Left lobe of liver (tissue), 2 donors: ENCODE measurements at regions not wholly inside any gene's neighbourhood (a gene's known extent, or its start where the extent isn't known, plus 50 kb on each side); places are given as distances from the start of the nearest gene placed in this dataset.
"Not testable (repeated sequence)": the region's sequence is repeated elsewhere in the genome, so short reads cannot be mapped to it uniquely, and the experiment has no call there.

ENCODE experiments used
- ATAC-seq: fragments of 200-7000 bp; cut with Tn5 transposase; one replicate; pipeline ENCODE4 v1.9.1; 2020; ENCODE audit warnings: mild to moderate bottlenecking, moderate library complexity
- DNase-seq: peaks from one replicate; pipeline ENCODE4 v3.0.0-alpha.2; 2020; ENCODE audit warnings: low spot score
- donor health status: DM: no; HTN: no; CAD: no; lungs with moderate emphysema.
- donor health status: DM: no; HTN: yes; CAD: no.

DNA sequence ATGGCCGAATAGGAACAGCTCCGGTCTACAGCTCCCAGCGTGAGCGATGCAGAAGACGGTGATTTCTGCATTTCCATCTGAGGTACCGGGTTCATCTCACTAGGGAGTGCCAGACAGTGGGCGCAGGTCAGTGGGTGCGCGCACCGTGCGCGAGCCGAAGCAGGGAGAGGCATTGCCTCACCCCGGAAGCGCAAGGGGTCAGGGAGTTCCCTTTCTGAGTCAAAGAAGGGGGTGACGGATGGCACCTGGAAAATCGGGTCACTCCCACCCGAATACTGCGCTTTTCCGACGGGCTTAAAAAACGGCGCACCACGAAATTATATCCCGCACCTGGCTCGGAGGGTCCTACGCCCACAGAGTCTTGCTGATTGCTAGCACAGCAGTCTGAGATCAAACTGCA lies 572.8 kb upstream of the AGA start:
- ATAC-seq, DNase-seq: not testable (repeated sequence)

DNA sequence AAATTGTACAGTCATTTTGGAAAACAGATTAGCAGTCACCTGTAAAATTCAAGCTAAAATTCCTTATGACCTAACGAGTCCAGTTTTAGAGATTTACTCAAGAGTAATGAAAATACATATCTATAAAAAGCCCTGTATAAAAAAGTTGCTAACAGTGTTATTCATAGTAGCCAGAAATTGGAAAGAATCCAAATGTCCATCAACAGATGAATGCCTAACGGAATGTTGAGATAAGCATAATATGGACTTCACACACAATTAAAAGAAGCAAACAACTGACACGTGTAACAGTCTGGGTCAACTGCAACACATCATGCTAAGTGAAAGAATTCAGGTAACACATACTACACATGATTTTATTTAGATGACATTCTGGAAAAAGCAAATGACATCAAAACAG lies 584.8 kb upstream of the AGA start:
- no peak for ATAC-seq
- DNase-seq, result no peak

DNA sequence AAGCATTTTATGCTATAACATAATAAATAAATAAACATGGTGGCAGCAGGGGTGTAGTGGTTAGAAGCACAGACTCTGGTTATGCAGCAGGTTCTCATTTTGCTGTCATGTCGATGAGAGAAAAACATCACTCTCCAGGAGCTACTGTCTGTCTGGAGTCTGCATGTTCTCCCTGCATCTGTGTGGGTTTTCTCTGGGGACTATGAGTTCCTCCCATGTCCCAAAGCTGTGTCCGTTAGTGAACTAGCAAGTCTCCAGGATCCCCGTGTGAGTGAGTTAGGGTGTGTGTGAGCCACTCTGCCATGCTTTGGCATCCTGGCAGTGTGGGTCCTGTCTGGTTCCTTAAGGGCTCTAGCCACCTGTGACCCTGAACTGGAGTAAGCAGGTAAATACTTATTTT lies 585.6 kb upstream of the AGA start:
- DNase-seq (no peak), ATAC-seq (no peak)

DNA sequence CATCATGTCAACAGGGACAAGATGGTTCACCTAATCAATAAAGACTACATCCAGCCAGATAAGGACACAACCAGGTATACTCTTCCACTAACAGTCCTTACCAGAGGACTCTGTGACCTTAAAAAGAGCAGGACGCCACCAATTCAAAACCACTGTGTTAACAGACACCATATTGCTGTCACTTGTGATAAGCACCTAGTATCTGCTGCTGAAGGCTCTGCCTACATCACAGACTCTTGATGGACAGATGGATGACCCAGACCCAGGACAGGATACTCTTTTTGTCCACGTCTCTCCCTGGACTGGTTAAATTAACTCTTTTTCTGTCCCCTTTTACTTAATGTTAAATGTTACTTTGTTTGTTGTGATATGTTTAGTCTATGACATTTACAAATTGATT lies 586.2 kb upstream of the AGA start:
- ATAC-seq (no peak), DNase-seq (no peak)

DNA sequence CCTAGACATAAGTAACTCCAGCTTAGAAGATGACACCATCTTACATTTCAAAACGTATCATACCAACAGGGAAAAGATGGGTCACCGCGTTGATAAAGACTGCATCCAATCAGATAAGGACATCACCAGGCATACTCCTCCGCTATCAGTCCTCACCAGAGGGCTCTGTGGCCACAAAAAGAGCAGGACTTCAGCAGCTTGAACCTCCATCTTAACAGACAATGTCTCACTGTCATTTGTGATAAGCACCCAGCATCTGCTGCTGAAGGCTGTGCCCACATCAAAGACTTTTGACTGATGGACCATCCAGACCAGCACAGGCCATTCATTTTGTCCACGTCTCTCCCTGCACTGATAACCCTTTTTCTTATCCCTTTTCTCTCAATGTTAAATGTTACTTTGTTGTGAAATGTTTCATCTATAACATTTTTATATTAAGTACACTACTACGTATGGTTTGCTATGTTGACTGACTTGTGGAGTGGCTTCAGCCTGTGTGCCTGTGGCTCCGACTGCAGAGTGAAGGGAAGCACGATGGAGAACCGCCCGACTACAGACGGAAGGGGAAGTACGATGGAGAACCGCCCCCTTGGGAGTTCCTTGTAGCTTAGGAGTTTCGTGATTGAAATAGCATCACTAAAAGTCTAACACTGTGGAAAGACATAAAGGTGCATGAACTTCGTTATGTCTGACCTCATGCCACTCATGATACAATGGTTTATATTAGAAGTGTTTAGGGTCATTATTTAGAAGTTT lies 595.4 kb upstream of the AGA start:
- DNase-seq (no peak), ATAC-seq (no peak)

DNA sequence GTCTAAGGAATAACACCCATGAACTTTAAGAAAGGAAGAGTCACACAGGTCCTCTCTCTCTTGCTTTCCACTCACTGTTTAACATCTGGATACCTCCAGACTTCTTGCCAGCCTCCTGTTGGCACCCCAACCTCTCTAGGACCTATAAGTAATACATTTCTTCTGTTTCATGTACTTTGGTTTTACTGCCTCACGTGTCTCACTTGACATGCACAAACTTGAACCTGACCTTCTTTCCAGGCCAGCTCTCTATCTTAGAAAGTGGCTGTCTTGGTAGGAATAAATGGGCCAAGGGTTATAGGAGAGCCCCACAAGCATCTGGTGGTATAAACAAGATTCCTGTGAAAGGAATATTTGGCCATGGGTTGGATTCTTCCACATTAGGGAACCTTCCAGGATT lies 614.8 kb upstream of the AGA start:
- DNase-seq (no peak), ATAC-seq (no peak)

DNA sequence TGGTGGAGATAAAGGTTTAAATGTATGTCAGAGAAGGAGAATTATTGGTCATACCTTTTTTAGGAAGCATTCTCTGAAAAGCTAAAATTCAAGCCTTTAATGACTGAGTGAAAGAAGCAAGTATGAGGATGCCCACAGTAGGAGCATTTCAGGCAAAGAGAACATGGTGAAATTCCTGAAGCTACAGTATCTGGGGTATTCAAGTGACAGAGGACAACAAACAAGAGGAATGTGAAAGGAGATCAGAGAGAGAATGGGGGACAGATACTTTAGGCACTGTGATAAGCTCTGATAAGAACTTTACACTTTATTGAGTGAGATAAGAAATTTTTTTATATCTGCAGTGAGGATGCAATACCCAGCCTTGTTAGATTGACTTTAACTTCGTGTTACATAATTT lies 621.3 kb upstream of the AGA start:
- no peak for ATAC-seq

DNA sequence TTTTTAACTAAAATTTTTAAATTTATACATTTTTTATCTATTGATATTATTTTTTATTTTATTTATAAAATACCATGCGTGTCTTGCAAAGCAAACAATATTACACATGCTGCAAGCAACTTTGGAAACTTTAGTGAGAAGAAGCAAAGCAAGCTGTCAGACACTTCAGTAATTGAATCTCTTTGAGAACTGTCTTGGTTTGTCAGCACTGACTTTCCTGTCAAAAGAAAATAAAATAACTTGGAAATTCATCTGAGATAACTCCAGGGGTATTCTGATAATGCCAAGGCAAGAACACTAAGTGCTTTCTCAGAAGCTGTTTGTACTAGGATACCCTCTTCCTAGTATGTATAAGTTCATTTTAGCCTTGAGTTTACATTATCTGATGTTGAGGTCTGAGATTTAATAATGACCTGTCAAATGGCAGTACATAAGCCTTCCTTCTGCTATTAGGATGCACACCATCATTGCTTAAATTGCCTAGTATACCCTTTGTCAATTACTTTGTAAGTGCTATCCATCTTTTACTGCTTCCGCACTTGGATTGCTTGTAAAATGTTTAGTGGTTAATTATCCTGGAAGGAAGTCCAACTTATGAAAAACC lies 624.2 kb upstream of the AGA start:
- DNase-seq, result no peak
- no peak for ATAC-seq

More for the DNA sequence above, 621.3 kb upstream of the AGA start:
- DNase-seq, result no peak

DNA sequence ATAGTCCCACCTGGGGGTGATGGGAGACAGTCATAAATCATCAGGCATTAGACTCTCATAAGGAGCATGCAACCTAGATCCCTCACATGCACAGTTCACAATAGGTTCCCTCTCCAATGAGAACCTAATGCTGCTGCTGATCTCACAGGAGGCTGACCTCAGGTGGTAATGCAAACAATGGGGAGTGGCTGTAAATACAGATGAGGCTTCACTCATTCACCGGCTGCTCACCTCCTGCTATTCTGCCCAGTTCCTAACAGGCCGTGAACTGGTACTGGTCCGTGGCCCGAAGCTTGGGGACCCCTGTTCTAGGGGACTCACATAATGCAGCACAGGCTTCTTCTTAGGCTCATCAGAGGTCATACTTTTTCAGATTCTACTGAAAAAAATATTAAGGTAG lies 625.9 kb upstream of the AGA start:
- DNase-seq (no peak), ATAC-seq (no peak)

DNA sequence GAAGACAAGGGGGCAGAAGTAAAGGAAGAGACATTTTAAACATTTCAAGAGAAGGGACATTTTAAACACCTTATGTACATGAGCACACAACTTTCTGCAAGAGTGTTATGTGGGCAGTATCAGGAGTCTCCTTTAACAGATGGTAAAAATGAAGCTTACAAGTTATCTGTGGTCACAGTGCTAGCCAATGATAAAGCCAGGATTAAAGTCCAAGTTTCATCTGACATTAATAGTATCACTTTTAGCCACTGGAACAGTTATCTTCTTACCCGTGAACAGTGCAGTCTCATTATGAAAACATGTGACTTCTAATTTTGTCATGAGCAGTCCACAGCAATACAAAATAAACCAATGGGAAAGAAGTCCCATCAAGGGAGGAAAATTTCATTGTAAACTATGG lies 627.9 kb upstream of the AGA start:
- DNase-seq, result no peak
- no peak for ATAC-seq

DNA sequence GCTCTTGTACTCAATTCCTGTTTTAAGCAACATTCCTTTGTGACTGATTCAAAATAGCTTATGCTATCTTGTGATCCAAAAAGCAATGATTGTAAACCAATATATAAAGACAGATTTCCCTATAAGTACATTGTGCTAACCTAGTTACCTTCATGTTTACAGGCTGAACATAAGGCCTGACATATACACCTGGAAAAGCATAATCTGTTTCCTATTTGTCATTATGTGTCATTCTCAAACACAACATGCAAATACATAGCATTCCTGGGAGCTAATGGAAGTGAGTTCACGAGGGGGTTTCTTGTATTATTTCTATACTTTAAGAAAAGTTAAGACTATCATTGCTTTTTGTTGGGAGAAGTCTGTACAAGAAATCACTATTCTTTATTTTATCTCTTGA lies 638.1 kb upstream of the AGA start:
- ATAC-seq, result no peak

DNA sequence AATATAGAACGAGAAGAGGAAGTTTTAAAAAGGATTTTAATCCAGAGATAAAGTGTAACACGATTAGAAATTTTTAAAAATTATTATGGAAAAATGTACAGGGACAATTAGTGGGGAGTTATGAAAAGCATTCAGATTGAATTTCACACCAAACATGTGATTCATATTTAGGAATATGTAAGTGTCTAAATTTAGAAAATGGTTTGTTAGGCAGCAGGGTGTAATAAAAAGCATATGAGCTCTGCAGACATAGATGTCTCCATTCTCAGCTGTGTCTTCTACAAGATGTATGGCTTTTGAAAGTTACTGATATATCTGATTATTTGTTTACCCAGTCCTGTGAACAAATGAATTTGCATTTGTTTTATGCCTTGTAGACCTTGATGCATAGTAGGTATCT lies 638.9 kb upstream of the AGA start:
- DNase-seq (no peak), ATAC-seq (no peak)

More for the DNA sequence above, 638.1 kb upstream of the AGA start:
- DNase-seq, result no peak

DNA sequence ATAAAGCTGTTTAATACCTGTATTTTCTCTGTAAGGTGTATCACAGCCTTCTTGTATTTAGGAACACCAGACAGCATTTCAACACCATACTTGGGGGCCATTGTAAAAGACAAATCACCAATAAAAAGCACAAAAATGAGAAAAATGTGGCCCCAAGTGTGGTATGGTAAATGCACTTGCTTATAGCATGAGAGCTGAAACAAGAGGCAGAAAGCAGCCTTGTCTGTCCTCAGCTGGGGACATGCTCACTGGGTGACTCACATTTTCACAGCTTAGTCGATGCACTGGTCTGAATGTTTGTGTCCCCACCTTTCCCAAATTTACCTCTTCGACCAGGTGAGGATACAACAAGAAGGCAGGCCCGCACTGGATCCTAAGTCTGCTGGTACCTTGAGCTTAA lies 639.7 kb upstream of the AGA start:
- ATAC-seq, result no peak
- no peak for DNase-seq

DNA sequence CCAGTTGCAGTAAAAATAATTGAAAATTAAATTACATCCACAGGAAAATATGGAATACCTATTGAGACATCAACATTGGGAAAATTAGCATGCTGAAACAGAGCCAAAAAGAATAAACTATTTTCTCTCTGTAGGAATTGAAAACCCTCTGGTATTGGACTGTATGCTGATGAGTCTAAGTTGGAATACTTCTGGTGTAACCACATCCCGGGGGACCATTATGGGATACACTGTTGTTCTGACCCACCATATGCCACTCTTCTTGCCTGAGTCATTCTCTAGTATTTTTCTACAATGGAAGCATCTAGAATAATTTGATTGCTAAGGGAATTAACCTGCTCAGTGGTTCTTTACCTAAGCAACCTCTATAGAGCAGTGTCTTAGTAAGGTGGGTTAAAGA lies 640.7 kb upstream of the AGA start:
- no peak for ATAC-seq

DNA sequence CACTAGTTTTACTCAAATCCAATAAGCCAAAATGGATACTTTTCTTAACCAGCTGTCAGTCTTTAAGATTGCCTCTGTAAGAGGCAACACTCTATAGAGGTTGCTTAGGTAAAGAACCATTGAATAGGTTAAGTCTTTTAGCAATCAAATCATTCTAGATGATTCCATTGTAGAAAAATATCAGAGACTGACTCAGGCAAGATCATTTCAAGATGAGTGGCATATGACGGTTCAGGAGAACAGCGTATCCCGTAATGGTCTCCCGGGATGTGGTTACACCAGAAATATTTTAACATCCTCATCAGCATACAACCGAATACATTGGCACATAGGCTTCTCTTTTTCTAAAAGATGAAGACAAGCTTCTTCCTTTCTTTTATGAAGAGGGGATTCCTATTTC lies 641.7 kb upstream of the AGA start:
- ATAC-seq (no peak), DNase-seq (no peak)

More for the DNA sequence above, 640.7 kb upstream of the AGA start:
- DNase-seq, result no peak

DNA sequence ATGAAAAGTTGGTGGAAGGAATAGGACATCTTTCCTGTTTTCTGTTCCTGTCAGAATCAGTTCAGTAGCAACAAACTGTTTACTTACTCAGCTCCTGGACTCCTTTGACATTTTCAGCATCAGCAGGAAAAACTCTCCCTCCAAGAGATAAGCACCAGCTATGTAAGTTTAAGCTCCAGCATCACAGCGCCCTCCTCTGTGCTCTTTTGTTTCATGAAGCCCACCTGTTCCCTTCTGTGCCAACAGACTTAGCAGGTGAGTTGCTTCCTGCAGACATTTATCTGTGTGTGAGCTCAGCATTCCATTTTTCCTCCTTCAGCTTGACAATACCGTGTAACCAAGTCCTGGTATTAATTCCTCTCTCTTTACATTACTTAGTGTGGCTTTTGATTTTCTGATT lies 644.1 kb upstream of the AGA start:
- DNase-seq (no peak), ATAC-seq (no peak)

DNA sequence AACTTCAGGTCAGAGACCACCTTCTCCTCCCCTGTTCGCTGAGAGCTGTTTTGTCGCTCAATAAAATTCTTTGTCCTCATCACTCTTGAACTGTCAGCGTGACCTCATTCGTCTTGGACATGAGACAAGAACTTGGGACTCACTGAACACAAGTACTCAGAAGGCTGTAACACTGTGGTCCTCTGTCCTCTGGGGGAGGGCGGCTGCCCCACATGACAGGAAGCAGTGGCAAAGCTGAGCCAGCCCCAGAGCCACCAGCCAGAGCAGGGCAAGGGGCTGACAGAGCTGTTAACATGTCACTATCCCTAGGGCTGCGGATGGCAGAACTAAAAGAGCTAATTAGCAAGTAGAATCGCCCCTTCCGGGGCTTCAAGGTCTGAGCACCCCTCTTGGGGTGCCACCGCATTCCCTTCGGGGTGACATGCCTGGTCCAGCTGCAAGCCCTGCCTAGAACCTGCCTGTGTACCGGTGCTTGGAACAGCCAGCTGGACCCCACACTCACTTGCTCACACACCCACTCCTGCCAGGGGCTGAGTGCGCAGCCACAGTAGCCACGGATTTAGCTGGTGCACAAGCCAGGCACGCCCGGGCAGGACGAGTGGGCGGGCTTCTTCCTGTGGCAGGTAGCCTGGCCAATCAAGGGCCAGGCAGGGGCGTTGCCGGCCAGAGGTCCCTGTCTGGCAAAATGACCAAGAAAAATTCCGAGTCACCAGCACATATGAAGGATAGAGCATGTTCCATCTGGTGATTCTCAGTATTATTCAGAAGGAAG lies 648.6 kb upstream of the AGA start:
- ATAC-seq (no peak), DNase-seq (no peak)

DNA sequence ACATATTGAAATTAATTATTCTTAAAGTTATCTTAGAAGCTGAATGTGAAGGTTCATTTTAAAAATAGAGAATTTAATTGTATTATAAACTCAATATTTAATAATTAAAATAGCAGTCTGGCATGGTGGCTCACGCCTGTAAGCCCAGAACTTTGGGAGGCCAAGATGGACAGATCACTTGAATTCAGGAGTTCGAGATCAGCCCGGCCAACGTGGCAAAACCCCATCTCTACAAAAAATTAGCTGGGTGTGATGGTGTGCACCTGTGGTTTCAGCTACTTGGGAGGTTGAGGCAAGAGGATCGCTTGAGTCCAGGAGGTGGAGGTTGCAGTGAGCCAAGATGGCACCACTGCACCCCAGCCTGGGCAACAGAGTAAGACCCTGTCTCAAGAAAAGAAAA lies 659.9 kb upstream of the AGA start:
- DNase-seq (no peak), ATAC-seq (no peak)

DNA sequence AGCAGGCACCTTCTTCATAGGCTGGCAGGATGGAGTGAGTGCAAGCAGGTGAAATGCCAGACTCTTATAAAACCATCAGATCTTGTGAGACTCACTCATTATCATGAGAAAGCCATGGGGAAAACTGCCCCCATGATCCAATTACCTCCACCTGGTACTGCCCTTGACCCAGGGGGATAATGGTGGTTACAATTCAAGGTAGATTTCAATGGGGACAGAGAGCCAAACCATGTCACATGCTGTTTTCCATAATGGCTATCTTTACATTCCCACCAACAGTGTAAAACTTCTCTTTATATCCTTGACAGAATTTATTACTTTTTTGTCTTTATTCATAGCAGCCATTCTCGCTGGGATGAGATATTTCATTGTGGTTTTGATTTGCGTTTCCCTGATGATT lies 663.0 kb upstream of the AGA start:
- DNase-seq, result no peak
- ATAC-seq, result no peak

DNA sequence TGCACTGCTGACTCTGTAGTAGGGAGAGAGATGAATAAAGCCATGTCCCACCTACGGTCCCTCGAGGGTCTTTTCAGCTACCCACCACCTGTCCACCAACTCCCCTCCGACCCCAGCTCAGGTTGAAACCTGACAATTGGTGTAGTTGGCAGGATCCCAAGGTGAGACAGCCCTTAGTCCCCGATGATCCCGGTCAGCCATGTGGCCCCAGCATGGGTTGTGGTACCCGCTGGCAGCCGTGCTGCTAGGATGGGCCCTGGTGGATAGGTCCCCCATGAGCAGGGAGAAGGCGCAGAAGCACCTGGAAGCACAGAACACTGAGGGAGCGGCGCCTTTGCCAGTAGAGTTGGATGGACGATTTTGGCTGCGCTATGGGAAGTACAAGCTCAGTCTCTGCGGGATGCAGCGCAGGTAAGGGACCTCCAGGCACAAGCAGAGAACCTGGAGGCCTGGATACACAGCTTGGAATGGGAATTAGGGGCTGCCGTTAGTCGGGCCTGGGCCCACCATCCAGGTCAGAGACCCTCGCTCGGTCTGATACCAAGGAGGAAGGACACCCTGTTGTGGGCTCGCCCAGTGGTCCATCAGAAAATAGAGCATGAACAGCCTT lies 694.6 kb upstream of the AGA start:
- DNase-seq (no peak), ATAC-seq (no peak)

DNA sequence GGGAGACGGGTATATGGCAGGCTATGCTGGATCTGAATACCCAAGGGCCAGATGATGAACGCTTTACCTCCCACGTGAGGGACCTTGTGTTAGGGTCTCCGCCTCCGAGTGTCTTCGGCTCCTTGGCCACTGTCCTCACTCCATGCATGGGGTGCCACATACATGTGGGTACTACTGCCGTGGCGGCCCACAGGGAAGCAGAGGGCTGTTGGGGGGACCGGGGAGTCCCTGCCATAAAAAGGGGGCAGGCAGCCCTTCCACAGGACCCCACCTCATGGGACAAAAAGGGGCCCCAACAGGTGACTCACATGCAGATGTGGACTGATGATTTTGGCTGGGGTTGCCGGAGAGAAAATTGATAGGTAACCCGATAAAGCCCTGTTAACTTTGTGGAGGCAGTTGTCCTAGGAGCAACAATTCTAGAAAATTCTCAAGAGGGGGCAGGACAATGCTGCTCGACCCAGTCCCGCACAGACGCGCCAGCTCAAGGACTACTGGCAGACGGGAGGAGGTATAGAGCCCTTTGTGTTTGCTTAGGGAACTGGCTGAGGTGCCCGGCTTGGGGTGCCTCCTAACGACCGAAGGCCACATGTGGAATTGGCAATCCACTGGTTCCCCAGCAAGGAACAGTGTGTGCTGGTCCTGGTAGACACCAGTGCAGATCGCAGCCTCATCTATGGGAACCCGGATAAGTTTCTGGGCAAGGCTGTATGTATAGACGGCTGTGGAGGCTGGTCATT lies 695.7 kb upstream of the AGA start:
- DNase-seq (no peak), ATAC-seq (no peak)
